ENCODE measurements at regions not wholly inside any gene's neighbourhood (a gene's known extent, or its start where the extent isn't known, plus 50 kb on each side); places are given as distances from the start of the nearest gene placed in this dataset.
"Not testable (repeated sequence)": the region's sequence is repeated elsewhere in the genome, so short reads cannot be mapped to it uniquely, and the experiment has no call there.

DNA sequence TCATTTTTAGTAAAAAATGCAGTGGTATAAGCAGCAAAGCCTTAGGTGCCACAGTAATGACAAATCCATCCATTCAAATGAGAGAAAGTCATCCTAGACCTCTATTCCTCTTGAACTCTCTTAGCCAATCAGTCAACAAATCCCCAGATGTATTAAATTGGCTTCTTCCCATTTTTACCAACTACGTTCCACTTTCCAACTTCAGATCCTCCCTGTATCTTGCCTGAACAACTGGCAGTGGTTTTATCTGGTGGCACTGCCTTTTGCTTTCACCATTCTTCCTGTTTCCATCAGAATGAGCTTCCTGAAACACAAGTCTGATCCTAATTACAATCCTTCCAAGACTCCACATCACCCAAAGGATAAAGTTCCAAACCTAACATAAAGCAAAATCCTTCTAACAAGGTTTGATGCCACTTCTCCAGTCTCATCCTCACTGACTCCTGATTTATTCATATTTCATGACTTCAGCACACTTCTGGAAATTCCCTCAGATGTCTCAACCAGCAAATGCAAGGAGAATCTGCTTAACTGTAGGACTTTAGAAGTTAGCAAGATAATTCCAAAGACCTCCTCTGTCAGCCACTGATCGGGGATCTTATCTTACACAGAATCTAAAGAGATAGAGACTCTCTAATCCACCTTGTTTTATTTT is 69.8 kb upstream of the SLC4A7 start (continued):
- TF ChIP-seq, protein P1, sequence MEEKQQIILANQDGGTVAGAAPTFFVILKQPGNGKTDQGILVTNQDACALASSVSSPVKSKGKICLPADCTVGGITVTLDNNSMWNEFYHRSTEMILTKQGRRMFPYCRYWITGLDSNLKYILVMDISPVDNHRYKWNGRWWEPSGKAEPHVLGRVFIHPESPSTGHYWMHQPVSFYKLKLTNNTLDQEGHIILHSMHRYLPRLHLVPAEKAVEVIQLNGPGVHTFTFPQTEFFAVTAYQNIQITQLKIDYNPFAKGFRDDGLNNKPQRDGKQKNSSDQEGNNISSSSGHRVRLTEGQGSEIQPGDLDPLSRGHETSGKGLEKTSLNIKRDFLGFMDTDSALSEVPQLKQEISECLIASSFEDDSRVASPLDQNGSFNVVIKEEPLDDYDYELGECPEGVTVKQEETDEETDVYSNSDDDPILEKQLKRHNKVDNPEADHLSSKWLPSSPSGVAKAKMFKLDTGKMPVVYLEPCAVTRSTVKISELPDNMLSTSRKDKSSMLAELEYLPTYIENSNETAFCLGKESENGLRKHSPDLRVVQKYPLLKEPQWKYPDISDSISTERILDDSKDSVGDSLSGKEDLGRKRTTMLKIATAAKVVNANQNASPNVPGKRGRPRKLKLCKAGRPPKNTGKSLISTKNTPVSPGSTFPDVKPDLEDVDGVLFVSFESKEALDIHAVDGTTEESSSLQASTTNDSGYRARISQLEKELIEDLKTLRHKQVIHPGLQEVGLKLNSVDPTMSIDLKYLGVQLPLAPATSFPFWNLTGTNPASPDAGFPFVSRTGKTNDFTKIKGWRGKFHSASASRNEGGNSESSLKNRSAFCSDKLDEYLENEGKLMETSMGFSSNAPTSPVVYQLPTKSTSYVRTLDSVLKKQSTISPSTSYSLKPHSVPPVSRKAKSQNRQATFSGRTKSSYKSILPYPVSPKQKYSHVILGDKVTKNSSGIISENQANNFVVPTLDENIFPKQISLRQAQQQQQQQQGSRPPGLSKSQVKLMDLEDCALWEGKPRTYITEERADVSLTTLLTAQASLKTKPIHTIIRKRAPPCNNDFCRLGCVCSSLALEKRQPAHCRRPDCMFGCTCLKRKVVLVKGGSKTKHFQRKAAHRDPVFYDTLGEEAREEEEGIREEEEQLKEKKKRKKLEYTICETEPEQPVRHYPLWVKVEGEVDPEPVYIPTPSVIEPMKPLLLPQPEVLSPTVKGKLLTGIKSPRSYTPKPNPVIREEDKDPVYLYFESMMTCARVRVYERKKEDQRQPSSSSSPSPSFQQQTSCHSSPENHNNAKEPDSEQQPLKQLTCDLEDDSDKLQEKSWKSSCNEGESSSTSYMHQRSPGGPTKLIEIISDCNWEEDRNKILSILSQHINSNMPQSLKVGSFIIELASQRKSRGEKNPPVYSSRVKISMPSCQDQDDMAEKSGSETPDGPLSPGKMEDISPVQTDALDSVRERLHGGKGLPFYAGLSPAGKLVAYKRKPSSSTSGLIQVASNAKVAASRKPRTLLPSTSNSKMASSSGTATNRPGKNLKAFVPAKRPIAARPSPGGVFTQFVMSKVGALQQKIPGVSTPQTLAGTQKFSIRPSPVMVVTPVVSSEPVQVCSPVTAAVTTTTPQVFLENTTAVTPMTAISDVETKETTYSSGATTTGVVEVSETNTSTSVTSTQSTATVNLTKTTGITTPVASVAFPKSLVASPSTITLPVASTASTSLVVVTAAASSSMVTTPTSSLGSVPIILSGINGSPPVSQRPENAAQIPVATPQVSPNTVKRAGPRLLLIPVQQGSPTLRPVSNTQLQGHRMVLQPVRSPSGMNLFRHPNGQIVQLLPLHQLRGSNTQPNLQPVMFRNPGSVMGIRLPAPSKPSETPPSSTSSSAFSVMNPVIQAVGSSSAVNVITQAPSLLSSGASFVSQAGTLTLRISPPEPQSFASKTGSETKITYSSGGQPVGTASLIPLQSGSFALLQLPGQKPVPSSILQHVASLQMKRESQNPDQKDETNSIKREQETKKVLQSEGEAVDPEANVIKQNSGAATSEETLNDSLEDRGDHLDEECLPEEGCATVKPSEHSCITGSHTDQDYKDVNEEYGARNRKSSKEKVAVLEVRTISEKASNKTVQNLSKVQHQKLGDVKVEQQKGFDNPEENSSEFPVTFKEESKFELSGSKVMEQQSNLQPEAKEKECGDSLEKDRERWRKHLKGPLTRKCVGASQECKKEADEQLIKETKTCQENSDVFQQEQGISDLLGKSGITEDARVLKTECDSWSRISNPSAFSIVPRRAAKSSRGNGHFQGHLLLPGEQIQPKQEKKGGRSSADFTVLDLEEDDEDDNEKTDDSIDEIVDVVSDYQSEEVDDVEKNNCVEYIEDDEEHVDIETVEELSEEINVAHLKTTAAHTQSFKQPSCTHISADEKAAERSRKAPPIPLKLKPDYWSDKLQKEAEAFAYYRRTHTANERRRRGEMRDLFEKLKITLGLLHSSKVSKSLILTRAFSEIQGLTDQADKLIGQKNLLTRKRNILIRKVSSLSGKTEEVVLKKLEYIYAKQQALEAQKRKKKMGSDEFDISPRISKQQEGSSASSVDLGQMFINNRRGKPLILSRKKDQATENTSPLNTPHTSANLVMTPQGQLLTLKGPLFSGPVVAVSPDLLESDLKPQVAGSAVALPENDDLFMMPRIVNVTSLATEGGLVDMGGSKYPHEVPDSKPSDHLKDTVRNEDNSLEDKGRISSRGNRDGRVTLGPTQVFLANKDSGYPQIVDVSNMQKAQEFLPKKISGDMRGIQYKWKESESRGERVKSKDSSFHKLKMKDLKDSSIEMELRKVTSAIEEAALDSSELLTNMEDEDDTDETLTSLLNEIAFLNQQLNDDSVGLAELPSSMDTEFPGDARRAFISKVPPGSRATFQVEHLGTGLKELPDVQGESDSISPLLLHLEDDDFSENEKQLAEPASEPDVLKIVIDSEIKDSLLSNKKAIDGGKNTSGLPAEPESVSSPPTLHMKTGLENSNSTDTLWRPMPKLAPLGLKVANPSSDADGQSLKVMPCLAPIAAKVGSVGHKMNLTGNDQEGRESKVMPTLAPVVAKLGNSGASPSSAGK (IDR thresholded peaks at IDR 0.05), result no peak
- TF ChIP-seq ILK (tag; IDR thresholded peaks at IDR 0.05; ENCODE audit: borderline replicate concordance, low read depth), result no peak

DNA sequence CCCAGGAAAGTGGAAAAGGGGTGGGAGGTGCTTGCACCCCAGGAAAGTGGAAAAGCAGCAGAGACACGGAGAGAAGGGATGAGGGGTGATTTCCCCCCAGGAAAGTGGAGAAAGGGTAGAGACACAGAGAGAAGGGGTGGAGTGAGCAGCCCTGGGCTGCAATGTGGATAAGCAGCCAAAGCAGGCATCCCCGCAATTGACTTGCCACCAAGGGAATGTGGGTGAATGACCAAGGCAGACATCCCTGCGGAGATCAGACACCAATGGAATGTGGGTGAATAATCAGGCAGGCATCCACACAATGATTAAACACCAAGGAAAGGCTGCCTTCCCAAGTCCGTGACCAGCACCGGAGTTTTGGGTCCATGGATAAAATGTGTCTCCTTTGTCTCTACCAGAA is 68.5 kb upstream of the SLC4A7 start:
- H3K4me2 ChIP-seq (ENCODE audit: insufficient read depth, low read length); intact Hi-C loops (cut with micrococcal nuclease); in situ Hi-C loops (cut with MboI); H3K4me1 ChIP-seq (replicated peaks in 1 of 2; ENCODE audit: control insufficient read depth in 2 of 2, insufficient read depth in 2 of 2, low read length in 2 of 2); CTCF ChIA-PET (ENCODE audit: low intra/inter-chr PET ratio); H3K9ac ChIP-seq (ENCODE audit: insufficient read depth in 1 of 2, low read depth in 2 of 2, low read length in 2 of 2); H3K9me3 ChIP-seq (replicated peaks; ENCODE audit: control insufficient read depth, insufficient read depth, low read depth, low read length); POLR2A ChIA-PET; H3K4me3 ChIP-seq; H3K27ac ChIP-seq (ENCODE audit: extremely low read depth, low read depth, low read length); BruUV-seq (replicated peaks); H3K36me3 ChIP-seq (ENCODE audit: control insufficient read depth, insufficient read depth, low read length); FAIRE-seq; H3K9me1 ChIP-seq (ENCODE audit: control insufficient read depth, insufficient read depth, low read length); H3K79me2 ChIP-seq (ENCODE audit: control insufficient read depth, insufficient read depth, low read length); DNase-seq (ENCODE audit: extremely low read depth in 1 of 4, low spot score in 3 of 4); H4K20me1 ChIP-seq (replicated peaks; ENCODE audit: control insufficient read depth, insufficient read depth, low read length); H2AFZ ChIP-seq (ENCODE audit: low read depth, low read length); H3K27me3 ChIP-seq (ENCODE audit: control insufficient read depth in 2 of 2, insufficient read depth in 2 of 2, low read length in 2 of 2); ATAC-seq: not testable (repeated sequence)
- 0% methylated on average over 5 of the region's 5 CpGs for WGBS (ENCODE audit: insufficient coverage, low coverage, missing lambda C conversion rate)

DNA sequence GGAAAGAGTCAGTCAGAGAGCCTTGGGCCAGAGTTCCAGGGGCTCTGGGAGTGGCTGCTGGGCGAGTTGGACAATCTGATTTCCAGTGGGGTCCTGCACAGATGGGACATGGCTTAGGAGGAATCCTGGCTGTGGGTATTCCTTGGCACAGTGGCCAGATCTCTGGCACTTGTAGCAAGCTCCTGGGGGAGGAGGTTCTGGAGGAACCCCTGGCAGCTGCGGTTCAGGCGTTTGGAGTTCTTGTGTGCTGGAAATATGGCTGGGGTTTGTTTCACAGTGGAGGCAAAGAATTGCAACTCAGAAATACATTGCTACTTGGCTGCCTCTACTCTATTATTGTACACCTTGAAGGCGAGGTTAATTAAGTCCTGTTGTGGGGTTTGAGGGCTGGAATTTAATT is 67.2 kb upstream of the SLC4A7 start:
- H3K9me1 ChIP-seq (ENCODE audit: control insufficient read depth, insufficient read depth, low read length); POLR2A ChIA-PET; H3K27me3 ChIP-seq (ENCODE audit: control insufficient read depth in 2 of 2, insufficient read depth in 2 of 2, low read length in 2 of 2); H3K9me3 ChIP-seq (replicated peaks; ENCODE audit: control insufficient read depth, insufficient read depth, low read depth, low read length); in situ Hi-C loops (cut with MboI); H2AFZ ChIP-seq (ENCODE audit: low read depth, low read length); H3K4me2 ChIP-seq (ENCODE audit: insufficient read depth, low read length); FAIRE-seq; intact Hi-C loops (cut with micrococcal nuclease); CTCF ChIA-PET (ENCODE audit: low intra/inter-chr PET ratio); ATAC-seq; H3K4me1 ChIP-seq (replicated peaks in 1 of 2; ENCODE audit: control insufficient read depth in 2 of 2, insufficient read depth in 2 of 2, low read length in 2 of 2); H3K27ac ChIP-seq (ENCODE audit: extremely low read depth, low read depth, low read length); DNase-seq (ENCODE audit: extremely low read depth in 1 of 4, low spot score in 3 of 4); H3K36me3 ChIP-seq (ENCODE audit: control insufficient read depth, insufficient read depth, low read length); H4K20me1 ChIP-seq (replicated peaks; ENCODE audit: control insufficient read depth, insufficient read depth, low read length); BruUV-seq (replicated peaks); H3K79me2 ChIP-seq (ENCODE audit: control insufficient read depth, insufficient read depth, low read length); H3K4me3 ChIP-seq; H3K9ac ChIP-seq (ENCODE audit: insufficient read depth in 1 of 2, low read depth in 2 of 2, low read length in 2 of 2): not testable (repeated sequence)
- WGBS (ENCODE audit: insufficient coverage, low coverage, missing lambda C conversion rate), result 0% methylated on average over 3 of the region's 4 CpGs
